ENCODE measurements at regions not wholly inside any gene's neighbourhood (a gene's known extent, or its start where the extent isn't known, plus 50 kb on each side); places are given as distances from the start of the nearest gene placed in this dataset.
A peak's percentile ranks its signal among the peaks of the same experiment; 100 is the strongest.

GRCh38 chr3:188940573-188940932 lies 231.2 kb upstream of the TPRG1 start:
- TF ChIP-seq CTCF (IDR thresholded peaks at IDR 0.05) = no peak

GRCh38 chr3:188941103-188941502 lies 230.7 kb upstream of the TPRG1 start:
- TF ChIP-seq CTCF (IDR thresholded peaks at IDR 0.05) = no peak

- TF ChIP-seq CTCF (IDR thresholded peaks at IDR 0.05) = no peak
Observed at GRCh38 chr3:188942191-188942590, 229.6 kb upstream of the TPRG1 start.

- no peak for TF ChIP-seq CTCF (IDR thresholded peaks at IDR 0.05)
Observed at GRCh38 chr3:188943591-188943990, 228.2 kb upstream of the TPRG1 start.

- no peak for TF ChIP-seq CTCF (IDR thresholded peaks at IDR 0.05)
Observed at GRCh38 chr3:188944108-188944507, 227.7 kb upstream of the TPRG1 start.

GRCh38 chr3:188946351-188947240 lies 225.2 kb upstream of the TPRG1 start:
- TF ChIP-seq CTCF (IDR thresholded peaks at IDR 0.05) = no peak

GRCh38 chr3:188947401-188948280 lies 224.1 kb upstream of the TPRG1 start:
- peak; percentile 29; the same call in 1 of the 2 replicates for TF ChIP-seq CTCF (IDR thresholded peaks at IDR 0.05)
